Panc1 (cell line): ENCODE measurements at regions not wholly inside any gene's neighbourhood (a gene's known extent, or its start where the extent isn't known, plus 50 kb on each side); places are given as distances from the start of the nearest gene placed in this dataset.

ENCODE experiments used
- ATAC-seq: fragments of 200-7000 bp; cut with Tn5 transposase; 2 replicates; pipeline ENCODE4 v1.9.1; 2020; ENCODE audit warnings: mild to moderate bottlenecking, moderate library complexity
- BruUV-seq: library from RNA; stranded (reverse); fragments of 400-500 nt; replicated peaks from 2 replicates; lab custom pipeline; 2021; lab: Mats Ljungman, UMichigan
- CTCF ChIA-PET: fragments of 300-600 bp; sonication (Branson Sonifier 250); formaldehyde crosslinking; loops from one replicate; lab custom pipeline; 2022; ENCODE audit warnings: antibody characterized with exemption; lab: Charles Lee
- POLR2A ChIA-PET: fragments of 300-600 bp; sonication (Branson Sonifier 250); formaldehyde crosslinking; loops from one replicate; lab custom pipeline; 2022; ENCODE audit warnings: antibody characterized with exemption; lab: Charles Lee
- DNase-seq: peaks from one replicate; pipeline ENCODE4 v3.0.0-alpha.2; 2010; ENCODE audit warnings: low read depth, low spot score
- H3K27ac ChIP-seq: 2 replicates; pipeline ENCODE4 v1.5.1; 2011; ENCODE audit warnings: mild to moderate bottlenecking, low read length, inconsistent platforms
- H3K27me3 ChIP-seq: fragments of 200-500 bp; sonication (Bioruptor generic); 2 replicates; pipeline ENCODE4 v1.6.0; 2014; ENCODE audit warnings: low read length, inconsistent platforms; ENCODE audit not compliant: control insufficient read depth, insufficient read depth
- H3K36me3 ChIP-seq: fragments of 200-500 bp; sonication (Bioruptor generic); 2 replicates; pipeline ENCODE4 v1.5.1; 2014; ENCODE audit warnings: inconsistent platforms, mild to moderate bottlenecking, low read length, moderate library complexity; ENCODE audit not compliant: control insufficient read depth, insufficient read depth
- H3K4me1 ChIP-seq: 2 replicates; pipeline ENCODE4 v1.5.1; 2011; ENCODE audit warnings: inconsistent platforms, mild to moderate bottlenecking, low read length, moderate library complexity; ENCODE audit not compliant: control insufficient read depth, insufficient read depth
- H3K4me3 ChIP-seq, 2 experiments: 2 replicates each; pipeline ENCODE4 v1.5.1; 2011 to 2012; ENCODE audit warnings: low read depth in 2 of 2, low read length in 2 of 2, mild to moderate bottlenecking in 2 of 2, inconsistent platforms in 1 of 2, moderate library complexity in 1 of 2
- H3K9me3 ChIP-seq: fragments of 200-500 bp; sonication (Bioruptor generic); 2 replicates; pipeline ENCODE4 v1.5.1; 2014; ENCODE audit warnings: low read depth, mild to moderate bottlenecking, inconsistent platforms, low read length, moderate library complexity; ENCODE audit not compliant: control insufficient read depth, insufficient read depth
- POLR2AphosphoS5 ChIP-seq: IDR thresholded peaks from 2 replicates; pipeline ENCODE4 v1.6.1; 2012; ENCODE audit warnings: mild to moderate bottlenecking, low read depth, low read length, moderate library complexity
- SIN3A ChIP-seq: IDR thresholded peaks from 2 replicates; pipeline ENCODE4 v1.6.1; 2012; ENCODE audit warnings: low read depth, mild to moderate bottlenecking, low read length, moderate library complexity, borderline replicate concordance; ENCODE audit not compliant: insufficient read depth
- TCF7L2 ChIP-seq: IDR thresholded peaks from 2 replicates; pipeline ENCODE4 v1.6.1; 2011; ENCODE audit warnings: mild to moderate bottlenecking, low read depth, low read length, inconsistent platforms
- in situ Hi-C: cut with HindIII; loops from 2 replicates; pipeline ENCODE4 v1.10.0; 2016; ENCODE audit warnings: low sequenced_read_pairs, low pct_unique_long_range_greater_than_20kb
- intact Hi-C: fragments of 100-400 bp; cut with micrococcal nuclease; formaldehyde crosslinking; loops from one replicate; pipeline ENCODE4 v1.10.0; 2022; ENCODE audit not compliant: unreplicated experiment
- TF ChIP-seq, protein P1 (sequence below), 2 experiments: IDR thresholded peaks; 2 replicates each; pipeline ENCODE4 v1.6.1; 2011 to 2012; ENCODE audit warnings: low read depth in 2 of 2, control low read depth in 1 of 2, low read length in 1 of 2, mild to moderate bottlenecking in 1 of 2, moderate library complexity in 1 of 2; ENCODE audit not compliant: insufficient read depth in 1 of 2
- TF ChIP-seq, protein P2 (sequence below): fragments of 450-650 bp; IDR thresholded peaks from 2 replicates; pipeline ENCODE4 v1.5.1; 2017; ENCODE audit warnings: mild to moderate bottlenecking

- Histone ChIP-seq H3K9me3 (no peaks in the 10 kb centered on the region), H3K4me1 (no peaks in the 10 kb centered on the region), H3K27ac (no peak overlapping the region), H3K27me3 (no peaks in the 10 kb centered on the region), H3K36me3 (no peaks in the 10 kb centered on the region), H3K4me3 (no peak overlapping the region)
- ChIA-PET CTCF (no interaction called here), POLR2A (no interaction called here)
- intact Hi-C loops, result no loop called here
- no peak for DNase-seq
- no TSS peak for BruUV-seq
- no peak for ATAC-seq
- TF ChIP-seq POLR2AphosphoS5, result no peak
- no peak for TF ChIP-seq TCF7L2
- TF ChIP-seq SIN3A, result no peak
- TF ChIP-seq, protein P1, sequence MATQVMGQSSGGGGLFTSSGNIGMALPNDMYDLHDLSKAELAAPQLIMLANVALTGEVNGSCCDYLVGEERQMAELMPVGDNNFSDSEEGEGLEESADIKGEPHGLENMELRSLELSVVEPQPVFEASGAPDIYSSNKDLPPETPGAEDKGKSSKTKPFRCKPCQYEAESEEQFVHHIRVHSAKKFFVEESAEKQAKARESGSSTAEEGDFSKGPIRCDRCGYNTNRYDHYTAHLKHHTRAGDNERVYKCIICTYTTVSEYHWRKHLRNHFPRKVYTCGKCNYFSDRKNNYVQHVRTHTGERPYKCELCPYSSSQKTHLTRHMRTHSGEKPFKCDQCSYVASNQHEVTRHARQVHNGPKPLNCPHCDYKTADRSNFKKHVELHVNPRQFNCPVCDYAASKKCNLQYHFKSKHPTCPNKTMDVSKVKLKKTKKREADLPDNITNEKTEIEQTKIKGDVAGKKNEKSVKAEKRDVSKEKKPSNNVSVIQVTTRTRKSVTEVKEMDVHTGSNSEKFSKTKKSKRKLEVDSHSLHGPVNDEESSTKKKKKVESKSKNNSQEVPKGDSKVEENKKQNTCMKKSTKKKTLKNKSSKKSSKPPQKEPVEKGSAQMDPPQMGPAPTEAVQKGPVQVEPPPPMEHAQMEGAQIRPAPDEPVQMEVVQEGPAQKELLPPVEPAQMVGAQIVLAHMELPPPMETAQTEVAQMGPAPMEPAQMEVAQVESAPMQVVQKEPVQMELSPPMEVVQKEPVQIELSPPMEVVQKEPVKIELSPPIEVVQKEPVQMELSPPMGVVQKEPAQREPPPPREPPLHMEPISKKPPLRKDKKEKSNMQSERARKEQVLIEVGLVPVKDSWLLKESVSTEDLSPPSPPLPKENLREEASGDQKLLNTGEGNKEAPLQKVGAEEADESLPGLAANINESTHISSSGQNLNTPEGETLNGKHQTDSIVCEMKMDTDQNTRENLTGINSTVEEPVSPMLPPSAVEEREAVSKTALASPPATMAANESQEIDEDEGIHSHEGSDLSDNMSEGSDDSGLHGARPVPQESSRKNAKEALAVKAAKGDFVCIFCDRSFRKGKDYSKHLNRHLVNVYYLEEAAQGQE (IDR thresholded peaks at IDR 0.05; ENCODE audit: insufficient read depth in 1 of 2, low read depth in 2 of 2, low read length in 1 of 2), result no peak
- TF ChIP-seq, protein P2, sequence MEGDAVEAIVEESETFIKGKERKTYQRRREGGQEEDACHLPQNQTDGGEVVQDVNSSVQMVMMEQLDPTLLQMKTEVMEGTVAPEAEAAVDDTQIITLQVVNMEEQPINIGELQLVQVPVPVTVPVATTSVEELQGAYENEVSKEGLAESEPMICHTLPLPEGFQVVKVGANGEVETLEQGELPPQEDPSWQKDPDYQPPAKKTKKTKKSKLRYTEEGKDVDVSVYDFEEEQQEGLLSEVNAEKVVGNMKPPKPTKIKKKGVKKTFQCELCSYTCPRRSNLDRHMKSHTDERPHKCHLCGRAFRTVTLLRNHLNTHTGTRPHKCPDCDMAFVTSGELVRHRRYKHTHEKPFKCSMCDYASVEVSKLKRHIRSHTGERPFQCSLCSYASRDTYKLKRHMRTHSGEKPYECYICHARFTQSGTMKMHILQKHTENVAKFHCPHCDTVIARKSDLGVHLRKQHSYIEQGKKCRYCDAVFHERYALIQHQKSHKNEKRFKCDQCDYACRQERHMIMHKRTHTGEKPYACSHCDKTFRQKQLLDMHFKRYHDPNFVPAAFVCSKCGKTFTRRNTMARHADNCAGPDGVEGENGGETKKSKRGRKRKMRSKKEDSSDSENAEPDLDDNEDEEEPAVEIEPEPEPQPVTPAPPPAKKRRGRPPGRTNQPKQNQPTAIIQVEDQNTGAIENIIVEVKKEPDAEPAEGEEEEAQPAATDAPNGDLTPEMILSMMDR, result no peak
- in situ Hi-C loops, result no loop called here
Measured at GRCh38 chr12:90303771-90304170, 595.1 kb upstream of the ATP2B1 start.

- ChIA-PET CTCF (no interaction called here), POLR2A (no interaction called here)
- Histone ChIP-seq H3K9me3 (no peaks in the 10 kb centered on the region), H3K36me3 (no peaks in the 10 kb centered on the region), H3K27ac (no peak overlapping the region), H3K27me3 (no peaks in the 10 kb centered on the region), H3K4me1 (no peaks in the 10 kb centered on the region), H3K4me3 (no peak overlapping the region)
- in situ Hi-C loops (no loop called here), intact Hi-C loops (no loop called here)
- BruUV-seq, result no TSS peak
- no peak for ATAC-seq
- TF ChIP-seq, protein P2, result no peak
- TF ChIP-seq POLR2AphosphoS5 (no peak), TCF7L2 (no peak), SIN3A (no peak)
- TF ChIP-seq, protein P1 (IDR thresholded peaks at IDR 0.05; ENCODE audit: insufficient read depth in 1 of 2, low read depth in 2 of 2, low read length in 1 of 2), result no peak
- no peak for DNase-seq
Measured at GRCh38 chr12:90301561-90302133, 593.0 kb upstream of the ATP2B1 start.
